GM21515 (cell line): ENCODE measurements at regions not wholly inside any gene's neighbourhood (a gene's known extent, or its start where the extent isn't known, plus 50 kb on each side); places are given as distances from the start of the nearest gene placed in this dataset.

Experiments used
- ATAC-seq: cut with Tn5 transposase; IDR thresholded peaks from one replicate; pipeline ENCODE4 v1.9.1; 2021; ENCODE audit not compliant: unreplicated experiment

GRCh38 chr1:106773206-106773605 is 283.3 kb upstream of the PRMT6 start:
- ATAC-seq = no peak

- ATAC-seq = no peak
Measured at GRCh38 chr1:106780066-106780465, 276.4 kb upstream of the PRMT6 start.

- ATAC-seq = no peak
Measured at GRCh38 chr1:106780806-106781569, 275.5 kb upstream of the PRMT6 start.

- ATAC-seq = no peak
Measured at GRCh38 chr1:106785176-106785575, 271.3 kb upstream of the PRMT6 start.

GRCh38 chr1:106787520-106787919 is 269.0 kb upstream of the PRMT6 start:
- no peak for ATAC-seq

GRCh38 chr1:106789686-106790085 is 266.8 kb upstream of the PRMT6 start:
- ATAC-seq = no peak

- ATAC-seq = no peak
Measured at GRCh38 chr1:106791041-106791440, 265.4 kb upstream of the PRMT6 start.

GRCh38 chr1:106793651-106794050 is 262.8 kb upstream of the PRMT6 start:
- no peak for ATAC-seq

- ATAC-seq = no peak
Measured at GRCh38 chr1:106798991-106799390, 257.5 kb upstream of the PRMT6 start.

- no peak for ATAC-seq
Measured at GRCh38 chr1:106802181-106802580, 254.3 kb upstream of the PRMT6 start.

GRCh38 chr1:106814418-106814817 is 242.1 kb upstream of the PRMT6 start:
- no peak for ATAC-seq

GRCh38 chr1:106817575-106817974 is 238.9 kb upstream of the PRMT6 start:
- ATAC-seq = no peak

GRCh38 chr1:106831511-106831910 is 225.0 kb upstream of the PRMT6 start:
- no peak for ATAC-seq

- ATAC-seq = peak; percentile 76
Measured at GRCh38 chr1:106836708-106837107, 219.8 kb upstream of the PRMT6 start.

GRCh38 chr1:106843518-106843917 is 213.0 kb upstream of the PRMT6 start:
- ATAC-seq = no peak

GRCh38 chr1:106846656-106847055 is 209.8 kb upstream of the PRMT6 start:
- peak; percentile 84 for ATAC-seq

GRCh38 chr1:106861110-106861509 is 195.4 kb upstream of the PRMT6 start:
- ATAC-seq = no peak

GRCh38 chr1:106868828-106869227 is 187.6 kb upstream of the PRMT6 start:
- ATAC-seq = no peak

- peak; percentile 49 for ATAC-seq
Measured at GRCh38 chr1:106875622-106876021, 180.9 kb upstream of the PRMT6 start.

GRCh38 chr1:106876384-106876783 is 180.1 kb upstream of the PRMT6 start:
- peak; percentile 85 for ATAC-seq

GRCh38 chr1:106879538-106879937 is 176.9 kb upstream of the PRMT6 start:
- no peak for ATAC-seq

GRCh38 chr1:106880226-106880625 is 176.2 kb upstream of the PRMT6 start:
- ATAC-seq = no peak

- no peak for ATAC-seq
Measured at GRCh38 chr1:106883208-106883607, 173.3 kb upstream of the PRMT6 start.
